Ovary (tissue), 7 donors: ENCODE measurements at regions not wholly inside any gene's neighbourhood (a gene's known extent, or its start where the extent isn't known, plus 50 kb on each side); places are given as distances from the start of the nearest gene placed in this dataset.
"Not testable (repeated sequence)": the region's sequence is repeated elsewhere in the genome, so short reads cannot be mapped to it uniquely, and the experiment has no call there.

Source experiments
- DNase-seq, 5 donors: peaks; one replicate each; pipeline ENCODE4 v3.0.0-alpha.2; 2019 to 2020
- H3K27ac ChIP-seq, 2 donors: fragments of 200-600 bp; one replicate each; pipeline versions ENCODE4 v1.5.1 to v1.8.0; 2019 to 2022
- H3K27me3 ChIP-seq: fragments of 200-600 bp; one replicate; pipeline ENCODE4 v1.8.0; 2022
- H3K36me3 ChIP-seq: fragments of 200-600 bp; sonication (generic); one replicate; pipeline ENCODE4 v1.5.1; 2019
- H3K4me1 ChIP-seq: one replicate; pipeline ENCODE4 v1.8.1; 2013; ENCODE audit warnings: mild to moderate bottlenecking, moderate library complexity; ENCODE audit not compliant: insufficient read depth
- H3K4me3 ChIP-seq: fragments of 200-600 bp; sonication (generic); one replicate; pipeline ENCODE4 v1.5.1; 2017
- H3K9me3 ChIP-seq, 2 donors: fragments of 200-600 bp in 1 of 2; sonication (generic) in 1 of 2; one replicate each; pipeline versions ENCODE4 v1.5.1 to v1.8.1; 2013 to 2019; ENCODE audit warnings: mild to moderate bottlenecking in 1 of 2, moderate library complexity in 1 of 2
- EP300 ChIP-seq: sonication (generic); formaldehyde crosslinking; IDR thresholded peaks from one replicate; pipeline ENCODE4 v1.6.1; 2017; ENCODE audit warnings: antibody characterized with exemption
- POLR2A ChIP-seq: fragments of 450-650 bp; IDR thresholded peaks from one replicate; pipeline ENCODE4 v1.6.1; 2017; ENCODE audit warnings: antibody characterized with exemption, mild to moderate bottlenecking, moderate library complexity
- WGBS, 3 donors: extraction: QIAGEN DNeasy Blood & Tissue Kit in 1 of 3; methylation state at CpG; one replicate each; pipeline versions ENCODE4 v1.1.5 to v1.1.7; 2013 to 2017; 5-methylcytosine and 5-hydroxymethylcytosine counted together
- intact Hi-C, 4 donors: fragments of 100-400 bp; cut with DNase I; formaldehyde crosslinking; loops; one replicate each; pipeline versions ENCODE4 v1.11.0 to v1.15.1; 2022 to 2023
- TF ChIP-seq, protein P1 (sequence below), 3 donors: fragments of 450-650 bp in 2 of 3; fragments of 200-600 bp in 1 of 3; IDR thresholded peaks; one replicate each; pipeline versions ENCODE4 v1.5.1 to v1.8.0; 2016 to 2022; ENCODE audit warnings: antibody characterized with exemption in 3 of 3, mild to moderate bottlenecking in 1 of 3
- donor health status: DM: no; HTN: no; CAD: no; lungs with moderate emphysema.
- donor health status: DM: no; HTN: no; CAD: no.
- donor health status: Bipolar disorder and iron deficiency.
- donor health status: DM: no; HTN: no; CAD: no.
- donor health status: DM: yes; HTN: yes; CAD: no.

DNA sequence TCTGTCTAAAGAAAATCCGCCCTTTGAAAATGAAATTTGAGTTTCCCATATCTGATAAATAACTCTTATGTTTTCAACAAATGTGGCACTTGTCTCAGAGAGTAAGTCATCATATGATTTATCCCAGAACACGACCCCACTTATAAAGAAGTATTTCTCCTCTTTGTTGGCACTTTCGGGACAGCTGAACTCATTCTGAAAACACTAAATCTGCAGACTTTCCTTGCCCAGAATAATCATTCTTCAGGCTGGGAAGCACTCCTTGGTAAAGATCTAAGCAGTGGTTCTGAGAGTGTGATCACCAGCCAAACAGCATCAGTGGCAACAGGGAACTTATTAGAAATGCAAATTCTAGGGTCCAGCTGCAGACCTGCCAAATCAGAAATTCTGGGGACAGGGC, 532.2 kb upstream of the API5 start:
- Histone ChIP-seq H3K4me3 (no peak overlapping the region), H3K27me3 (no peaks in the 10 kb centered on the region), H3K27ac (no peak overlapping the region), H3K36me3 (no peaks in the 10 kb centered on the region), H3K4me1 (no peaks in the 10 kb centered on the region), H3K9me3 (no peaks in the 10 kb centered on the region)
- intact Hi-C loops = no loop called here
- TF ChIP-seq POLR2A (no peak), EP300 (no peak)
- TF ChIP-seq, protein P1, sequence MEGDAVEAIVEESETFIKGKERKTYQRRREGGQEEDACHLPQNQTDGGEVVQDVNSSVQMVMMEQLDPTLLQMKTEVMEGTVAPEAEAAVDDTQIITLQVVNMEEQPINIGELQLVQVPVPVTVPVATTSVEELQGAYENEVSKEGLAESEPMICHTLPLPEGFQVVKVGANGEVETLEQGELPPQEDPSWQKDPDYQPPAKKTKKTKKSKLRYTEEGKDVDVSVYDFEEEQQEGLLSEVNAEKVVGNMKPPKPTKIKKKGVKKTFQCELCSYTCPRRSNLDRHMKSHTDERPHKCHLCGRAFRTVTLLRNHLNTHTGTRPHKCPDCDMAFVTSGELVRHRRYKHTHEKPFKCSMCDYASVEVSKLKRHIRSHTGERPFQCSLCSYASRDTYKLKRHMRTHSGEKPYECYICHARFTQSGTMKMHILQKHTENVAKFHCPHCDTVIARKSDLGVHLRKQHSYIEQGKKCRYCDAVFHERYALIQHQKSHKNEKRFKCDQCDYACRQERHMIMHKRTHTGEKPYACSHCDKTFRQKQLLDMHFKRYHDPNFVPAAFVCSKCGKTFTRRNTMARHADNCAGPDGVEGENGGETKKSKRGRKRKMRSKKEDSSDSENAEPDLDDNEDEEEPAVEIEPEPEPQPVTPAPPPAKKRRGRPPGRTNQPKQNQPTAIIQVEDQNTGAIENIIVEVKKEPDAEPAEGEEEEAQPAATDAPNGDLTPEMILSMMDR (IDR thresholded peaks at IDR 0.05) = no peak
- 52 to 63% (median 53%) methylated on average over 3 of the region's 3 CpGs for WGBS, 3 donors
- DNase-seq = no peak

DNA sequence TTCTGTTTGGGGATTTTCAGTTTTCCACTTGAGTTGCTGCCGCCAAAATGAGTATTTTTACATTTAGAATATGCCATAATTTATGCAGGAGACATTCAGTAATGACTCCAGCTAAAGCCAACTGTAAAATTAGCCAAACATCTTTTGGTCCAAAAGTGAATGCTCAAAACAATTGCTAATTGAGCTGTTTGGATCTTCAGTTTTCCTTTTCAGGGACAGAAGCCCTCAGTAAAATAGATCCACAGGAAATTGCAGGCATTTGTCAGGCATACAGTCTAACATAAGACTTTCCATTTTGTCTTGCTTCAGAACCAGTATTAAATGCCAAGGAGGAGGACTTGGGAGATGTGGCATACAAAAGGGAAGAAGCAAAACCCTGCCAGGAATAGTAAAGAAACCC, 524.8 kb upstream of the API5 start:
- TF ChIP-seq POLR2A (no peak), EP300 (no peak)
- TF ChIP-seq, protein P1 (IDR thresholded peaks at IDR 0.05) = no peak
- H3K27me3 ChIP-seq = no peaks in the 10 kb centered on the region
- no peaks in the 10 kb centered on the region for H3K36me3 ChIP-seq
- H3K4me1 ChIP-seq = no peaks in the 10 kb centered on the region
- H3K27ac ChIP-seq = no peak overlapping the region
- WGBS, 3 donors = 60 to 73% (median 67%) methylated on average over 1 of the region's 1 CpG
- intact Hi-C loops = no loop called here
- no peak overlapping the region for H3K4me3 ChIP-seq
- no peak for DNase-seq
- H3K9me3 ChIP-seq = no peaks in the 10 kb centered on the region

DNA sequence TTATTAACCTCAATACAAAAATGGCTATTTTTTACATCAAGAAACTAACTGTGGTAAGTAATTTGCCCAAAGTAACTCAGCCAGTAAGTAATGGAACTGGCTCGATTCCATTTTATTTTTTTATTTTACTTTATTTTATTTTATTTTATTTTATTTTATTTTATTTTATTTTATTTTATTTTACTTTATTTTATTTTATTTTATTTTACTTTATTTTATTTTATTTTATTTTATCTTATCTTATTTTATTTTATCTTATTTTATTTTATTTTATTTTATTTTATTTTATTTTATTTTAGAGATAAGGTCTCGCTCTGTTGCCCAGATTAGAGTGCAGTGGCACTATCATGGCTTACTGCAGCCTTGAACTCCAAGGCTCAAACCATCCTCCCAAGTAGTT, 516.3 kb upstream of the API5 start:
- H3K4me1 ChIP-seq, H3K27me3 ChIP-seq, H3K27ac ChIP-seq, intact Hi-C loops, DNase-seq, H3K9me3 ChIP-seq, H3K4me3 ChIP-seq, H3K36me3 ChIP-seq: not testable (repeated sequence)
- 60 to 76% (median 70%) methylated on average over 2 of the region's 2 CpGs for WGBS, 3 donors

DNA sequence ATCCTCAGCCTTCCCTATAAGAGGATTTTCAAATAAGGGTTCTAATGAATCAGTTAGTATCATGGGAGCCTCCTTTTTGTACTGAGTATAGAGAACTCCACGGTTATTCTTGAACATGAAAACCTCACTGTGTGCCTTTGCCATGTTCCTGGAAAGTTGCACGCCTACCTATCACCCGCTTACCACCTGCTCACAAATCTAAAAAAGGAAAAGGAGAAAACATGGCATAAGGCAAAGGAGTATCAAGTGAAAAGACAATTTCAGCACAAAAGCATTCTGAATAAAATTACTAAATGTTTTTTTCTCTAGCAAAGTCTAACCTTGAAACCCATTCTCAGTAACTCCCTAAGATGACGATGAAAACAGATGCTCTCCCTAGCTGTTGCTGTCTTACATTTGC, 511.8 kb upstream of the API5 start:
- no peaks in the 10 kb centered on the region for H3K27me3 ChIP-seq
- intact Hi-C loops = no loop called here
- no peaks in the 10 kb centered on the region for H3K36me3 ChIP-seq
- no peak for DNase-seq
- WGBS, 3 donors = 67 to 77% (median 71%) methylated on average over 4 of the region's 4 CpGs
- no peaks in the 10 kb centered on the region for H3K4me1 ChIP-seq
- H3K9me3 ChIP-seq = no peaks in the 10 kb centered on the region
- TF ChIP-seq POLR2A = no peak
- TF ChIP-seq, protein P1 (IDR thresholded peaks at IDR 0.05) = no peak
- no peak for TF ChIP-seq EP300
- no peak overlapping the region for H3K27ac ChIP-seq
- H3K4me3 ChIP-seq = no peak overlapping the region

DNA sequence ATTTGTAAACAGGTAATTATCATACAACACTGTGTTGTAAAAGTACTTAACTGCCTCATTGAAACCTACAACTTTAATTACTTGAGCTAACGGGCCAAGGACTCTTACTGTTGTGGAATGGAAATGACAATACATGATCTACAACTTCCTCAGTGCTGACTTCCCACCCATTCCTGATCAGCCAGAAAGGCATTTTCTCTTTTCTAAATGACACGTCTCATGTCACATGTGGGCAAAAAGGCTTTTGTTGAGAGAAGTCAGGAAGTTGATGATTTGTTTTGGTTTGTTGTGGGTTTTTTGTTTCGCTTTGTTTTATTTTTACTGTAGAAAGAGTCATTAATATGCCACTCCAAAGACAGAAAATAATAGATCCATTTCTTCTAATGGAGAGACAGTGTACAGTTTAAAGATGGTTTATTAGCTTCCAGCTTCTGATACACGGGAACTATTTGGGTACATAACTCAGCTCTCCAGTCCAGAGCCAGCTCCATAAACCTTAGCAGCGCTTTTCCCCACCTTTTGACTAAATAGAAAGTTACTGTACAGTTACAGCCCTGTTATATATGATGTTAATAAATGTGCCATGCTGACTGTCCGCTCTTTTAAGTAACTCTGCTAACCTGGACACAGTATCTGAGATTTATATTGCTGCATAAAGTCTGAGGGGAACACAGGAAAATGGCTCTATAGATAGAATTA, 509.4 kb upstream of the API5 start:
- TF ChIP-seq EP300 (no peak), POLR2A (no peak)
- TF ChIP-seq, protein P1 (IDR thresholded peaks at IDR 0.05) = no peak
- no peak for DNase-seq
- Histone ChIP-seq H3K36me3 (no peaks in the 10 kb centered on the region), H3K4me1 (no peaks in the 10 kb centered on the region), H3K9me3 (no peaks in the 10 kb centered on the region), H3K4me3 (no peak overlapping the region), H3K27ac (no peak overlapping the region), H3K27me3 (no peaks in the 10 kb centered on the region)
- intact Hi-C loops = no loop called here
- 35 to 40% (median 36%) methylated on average over 6 of the region's 6 CpGs for WGBS, 3 donors
